Femur (tissue), 1 donor: ENCODE measurements at regions not wholly inside any gene's neighbourhood (a gene's known extent, or its start where the extent isn't known, plus 50 kb on each side); places are given as distances from the start of the nearest gene placed in this dataset.

Source experiments
- DNase-seq: peaks from one replicate; pipeline ENCODE4 v3.0.0-alpha.2; 2017

DNA sequence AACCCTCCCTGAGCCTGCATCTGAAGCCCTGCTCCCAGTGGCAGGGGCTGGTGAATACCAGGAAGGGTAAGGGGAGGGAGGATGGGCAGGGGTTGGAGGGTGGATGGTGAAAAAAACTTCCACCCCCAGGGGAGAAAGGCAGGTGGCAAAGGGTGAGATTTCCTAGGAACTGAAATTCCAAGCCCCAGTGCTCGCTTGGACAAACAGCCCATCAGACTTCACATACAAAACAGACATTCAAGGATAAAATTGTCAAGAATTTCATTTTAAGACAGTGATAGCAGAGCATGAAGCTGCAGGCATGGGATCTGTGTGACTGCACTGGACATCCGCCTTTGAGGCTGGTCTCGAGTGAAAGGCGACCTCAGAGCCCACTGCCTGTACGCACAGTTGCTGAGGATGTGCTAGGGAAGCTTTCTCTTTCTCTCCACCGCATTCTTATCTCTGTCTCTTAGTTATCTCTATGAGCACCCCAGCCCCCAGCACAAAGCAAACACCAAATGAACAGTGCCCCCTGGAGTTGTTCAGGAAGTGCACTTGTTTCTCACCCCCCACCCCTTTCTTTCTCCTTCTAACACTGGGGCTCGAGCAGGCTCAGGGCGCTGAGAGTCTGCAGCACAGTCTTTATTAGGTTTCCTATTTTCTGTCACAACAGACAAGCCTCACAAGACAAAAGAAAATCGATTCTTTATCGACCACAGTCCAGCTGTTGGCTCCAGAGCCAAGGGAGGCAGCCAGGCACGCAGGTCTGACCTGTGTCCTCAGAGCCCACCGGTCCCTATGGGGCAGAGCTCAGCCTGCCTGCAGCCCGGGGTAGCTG lies 237.3 kb upstream of the NCAM1 start:
- no peak for DNase-seq

DNA sequence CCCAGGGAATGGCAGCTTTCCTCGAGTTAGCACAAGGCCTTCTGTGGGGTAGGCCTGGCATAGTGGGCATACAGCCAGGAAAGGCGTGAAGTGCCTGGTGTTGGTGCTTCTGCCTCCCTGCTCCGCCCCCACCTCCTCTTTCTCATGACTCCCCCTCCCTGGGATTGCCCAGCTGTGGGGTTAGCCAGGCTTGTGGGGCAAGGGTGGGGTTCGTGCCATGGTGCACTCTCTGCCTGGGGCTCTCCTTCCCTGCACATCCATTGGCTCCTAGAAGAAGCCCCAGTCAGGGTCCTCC lies 236.8 kb upstream of the NCAM1 start:
- DNase-seq = no peak

DNA sequence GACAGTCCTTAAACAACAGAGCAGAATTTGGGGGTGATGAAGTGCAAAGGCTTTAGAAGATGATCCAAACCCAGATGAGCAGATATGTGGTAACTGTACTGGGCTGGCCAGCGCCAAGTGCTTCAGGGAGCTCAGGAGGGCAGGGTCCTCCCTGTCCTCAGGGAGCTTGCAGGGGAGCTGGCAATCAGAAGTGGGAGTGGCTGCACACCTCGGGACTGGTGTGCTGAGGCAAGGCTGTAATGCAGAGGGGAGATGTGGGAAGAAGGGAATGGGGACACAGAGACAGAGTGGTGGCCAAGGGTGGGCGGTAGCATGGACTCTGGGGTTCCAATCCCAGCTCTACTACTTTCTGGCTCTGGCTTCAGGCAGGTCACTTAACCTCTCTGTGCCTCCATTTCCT lies 235.6 kb upstream of the NCAM1 start:
- DNase-seq = no peak

DNA sequence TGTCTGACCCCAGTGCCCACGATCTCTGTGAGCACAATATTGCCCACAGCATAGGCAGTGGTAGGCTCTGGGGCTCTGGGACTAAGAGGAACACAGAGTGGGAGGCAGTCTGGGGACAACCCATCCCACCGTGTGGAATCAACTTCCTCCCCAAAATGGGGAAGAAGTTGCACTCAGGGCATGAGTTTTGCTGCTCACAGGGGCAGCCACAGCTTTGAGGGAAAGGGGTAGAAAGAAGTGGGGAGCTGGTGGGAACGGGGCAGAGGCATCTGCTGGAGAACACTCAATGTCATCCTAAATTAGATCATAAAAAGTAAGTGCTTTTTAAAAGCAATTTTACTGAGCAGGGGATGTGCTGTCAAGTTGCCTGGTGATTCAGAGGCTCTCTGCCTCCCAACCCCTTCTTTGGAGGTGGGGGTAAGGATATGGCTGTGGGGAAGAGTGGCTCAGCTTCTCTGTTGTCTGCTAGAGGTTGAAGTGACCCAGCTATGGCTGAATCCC lies 233.8 kb upstream of the NCAM1 start:
- DNase-seq = no peak

DNA sequence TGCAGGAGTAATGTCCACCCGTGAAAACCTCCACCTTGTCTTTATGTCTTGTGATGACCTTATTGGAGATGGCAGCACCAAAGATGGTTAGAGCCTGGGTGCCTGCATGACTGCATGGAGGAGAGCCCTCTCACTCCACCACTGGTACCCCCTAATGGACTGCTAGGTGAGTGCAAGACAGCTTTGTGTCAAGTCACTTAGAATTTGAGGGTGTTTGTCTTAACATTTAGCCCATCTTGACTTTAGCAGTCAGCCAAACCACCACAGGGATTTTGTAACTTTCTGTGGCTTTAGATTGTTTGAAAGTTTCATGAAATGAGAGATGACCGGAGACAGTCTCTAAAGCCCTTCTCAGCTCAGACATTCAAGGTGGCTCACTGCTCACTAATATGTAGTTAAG lies 232.9 kb upstream of the NCAM1 start:
- no peak for DNase-seq

DNA sequence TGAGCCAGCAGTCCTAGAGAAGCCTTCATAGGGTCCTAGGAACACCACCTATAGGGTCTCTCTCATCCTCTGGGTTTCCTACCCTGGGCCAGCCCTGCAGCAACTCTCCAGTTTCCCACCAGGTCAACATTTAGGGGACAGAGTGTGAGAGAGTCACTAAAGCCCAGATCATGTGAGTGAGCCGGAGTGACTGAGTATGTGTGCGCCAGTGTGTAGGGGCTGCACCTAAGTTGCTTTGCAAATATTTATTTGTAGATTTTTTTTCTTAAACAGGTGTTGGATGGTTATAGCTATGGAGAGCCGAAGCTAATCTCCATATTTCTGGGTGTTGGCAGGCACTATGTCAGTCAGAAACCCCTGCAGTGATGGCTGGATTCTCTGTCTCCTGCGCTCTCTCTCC lies 232.5 kb upstream of the NCAM1 start:
- DNase-seq = no peak

DNA sequence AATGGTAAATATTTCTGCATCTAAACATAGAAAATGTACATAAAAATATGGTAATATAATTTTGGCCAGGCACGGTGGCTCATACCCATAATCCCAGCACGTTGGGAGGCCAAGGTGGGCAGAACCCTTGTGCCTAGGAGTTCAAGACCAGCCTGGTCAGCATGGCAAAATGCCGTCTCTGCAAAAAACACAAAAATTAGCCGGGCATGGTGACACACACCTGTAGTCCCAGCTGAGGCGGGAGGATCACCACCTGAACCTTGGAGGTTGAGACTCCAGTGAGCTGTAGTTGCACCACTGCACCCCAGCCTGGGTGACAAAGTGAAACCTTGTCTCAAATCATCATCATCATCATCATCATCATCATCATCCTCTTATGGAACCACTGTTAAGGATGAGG lies 230.6 kb upstream of the NCAM1 start:
- DNase-seq = no peak

DNA sequence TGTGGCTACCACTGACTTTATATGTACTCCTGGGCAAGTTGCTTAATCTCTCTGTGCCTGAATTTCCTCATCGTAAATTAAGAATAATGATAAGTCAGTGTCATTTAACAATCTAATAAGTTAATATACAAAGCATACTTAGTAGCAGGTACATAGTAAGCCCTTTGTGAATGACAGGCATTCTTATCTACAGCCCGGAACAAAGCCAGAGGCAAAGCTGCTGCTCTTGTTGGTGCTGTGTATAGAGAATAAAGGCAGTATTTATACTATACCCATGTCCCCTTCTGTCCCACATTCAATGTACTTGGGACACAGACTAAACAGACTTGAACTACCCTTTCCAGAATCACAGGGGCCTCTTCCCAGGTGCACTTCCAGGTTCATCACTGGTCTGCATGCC lies 229.7 kb upstream of the NCAM1 start:
- DNase-seq = no peak

DNA sequence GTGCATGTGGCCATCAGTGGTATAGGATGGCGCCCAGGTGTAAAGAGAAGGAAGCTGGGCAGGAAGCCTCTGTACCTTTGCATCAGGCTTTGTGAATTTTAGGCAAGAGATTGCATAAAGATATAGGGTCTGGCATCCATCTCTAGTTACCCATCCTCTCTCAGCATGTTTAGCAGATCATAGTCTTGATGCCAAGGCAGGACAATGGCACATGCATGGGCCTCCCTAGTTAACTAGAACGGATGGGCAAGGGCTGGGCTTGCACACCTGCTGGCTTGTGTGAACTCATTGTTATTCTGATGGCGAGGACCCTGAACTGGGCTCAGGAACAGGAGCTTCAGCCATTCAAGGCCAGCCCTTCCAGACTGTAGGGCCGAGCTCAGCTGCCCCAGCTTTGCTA lies 229.2 kb upstream of the NCAM1 start:
- no peak for DNase-seq

DNA sequence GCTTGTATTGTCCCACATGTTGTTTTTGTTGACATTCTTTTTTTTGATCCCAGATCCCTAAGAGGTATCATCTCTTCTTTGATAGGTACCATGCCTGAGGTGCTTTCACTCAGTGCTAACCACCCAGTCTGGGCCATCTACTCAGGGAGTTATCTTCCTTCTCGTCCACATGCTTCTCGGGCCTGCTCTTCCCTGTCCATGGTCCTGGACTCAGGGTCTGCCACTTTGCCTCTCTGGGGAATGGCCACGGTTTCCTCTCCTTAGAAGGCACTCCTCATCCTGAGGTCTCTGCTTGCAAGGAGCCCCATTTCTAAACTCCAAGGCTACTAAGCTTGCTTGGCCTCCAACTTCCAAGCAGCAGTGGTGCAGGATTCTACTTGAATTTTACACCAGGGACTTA lies 227.0 kb upstream of the NCAM1 start:
- DNase-seq = peak; percentile 57

DNA sequence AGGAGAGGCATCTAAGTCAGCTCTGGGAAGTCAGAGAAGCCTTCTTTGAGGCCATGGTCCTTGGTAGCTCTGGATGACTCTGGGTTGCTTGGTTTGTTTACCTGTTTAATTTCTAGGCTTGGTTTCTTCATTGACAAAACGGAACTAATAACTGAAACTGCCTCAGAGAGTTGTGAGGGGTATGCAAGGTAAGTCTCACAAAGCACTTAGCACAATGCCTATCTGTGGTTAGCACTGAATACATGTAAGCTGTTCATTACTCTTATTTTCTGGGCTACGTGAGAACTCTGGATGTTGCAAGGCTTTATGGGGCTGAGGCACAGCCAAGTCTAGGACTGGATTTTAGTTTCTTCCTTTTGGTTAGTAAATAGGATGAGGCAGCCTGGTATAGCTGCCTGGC lies 225.8 kb upstream of the NCAM1 start:
- DNase-seq = no peak

DNA sequence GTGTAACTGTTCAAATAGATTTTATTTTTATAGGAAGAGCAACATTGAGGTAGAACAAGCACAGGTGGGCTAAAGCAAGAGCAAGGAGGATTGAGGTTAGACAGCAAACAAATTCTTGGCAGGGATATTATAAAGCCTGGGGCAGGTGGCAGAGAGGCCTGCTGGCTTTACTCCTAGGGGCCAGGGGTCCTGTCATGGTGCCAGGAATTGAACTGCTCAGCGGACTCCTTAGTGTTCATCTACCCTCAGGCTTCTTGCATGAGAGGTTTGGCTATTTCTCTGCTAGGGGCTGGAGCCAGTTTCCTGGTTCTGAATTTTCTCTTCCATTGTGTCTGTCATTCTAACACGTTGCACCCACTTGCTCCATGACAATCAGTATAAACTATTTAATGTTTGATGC lies 217.2 kb upstream of the NCAM1 start:
- DNase-seq = no peak

DNA sequence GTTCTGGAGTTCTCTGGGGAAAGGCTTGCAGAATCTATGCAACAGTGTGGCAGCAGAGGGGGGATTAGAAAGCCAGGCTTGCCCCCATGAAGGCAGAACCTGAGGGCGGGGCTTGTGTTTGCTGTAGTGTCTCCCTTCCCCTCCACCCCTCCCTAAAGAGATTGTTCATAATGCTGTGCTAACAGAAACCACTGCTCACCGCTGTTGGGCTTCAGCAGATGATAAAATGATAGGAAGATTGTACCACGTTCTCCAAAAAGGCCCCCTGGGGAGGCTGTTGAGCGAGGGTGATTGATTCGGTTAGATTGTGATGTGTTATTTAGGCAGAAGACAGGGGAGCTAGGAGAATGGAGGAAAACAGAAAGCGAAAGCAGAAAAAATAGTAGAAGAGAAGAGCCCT lies 215.2 kb upstream of the NCAM1 start:
- DNase-seq = no peak

DNA sequence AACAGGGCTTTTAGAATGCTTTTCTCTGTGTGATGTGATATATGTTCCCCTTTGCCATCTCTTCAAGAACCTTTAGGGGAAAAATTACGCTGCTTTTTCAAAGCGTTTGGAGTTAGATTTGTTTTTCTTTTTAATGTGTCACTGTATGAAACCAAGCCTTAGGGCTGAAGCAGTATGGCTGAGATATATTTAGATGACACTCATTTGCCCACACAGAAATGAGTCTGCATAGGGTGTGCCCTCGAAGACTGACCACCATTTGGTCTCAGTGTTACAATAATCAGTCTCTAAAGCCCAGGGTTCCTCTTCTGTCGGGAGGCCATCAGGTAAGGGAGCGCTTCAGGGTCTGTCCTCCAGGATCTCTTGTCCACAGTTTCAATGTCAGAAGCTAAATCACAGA lies 213.0 kb upstream of the NCAM1 start:
- DNase-seq = no peak

DNA sequence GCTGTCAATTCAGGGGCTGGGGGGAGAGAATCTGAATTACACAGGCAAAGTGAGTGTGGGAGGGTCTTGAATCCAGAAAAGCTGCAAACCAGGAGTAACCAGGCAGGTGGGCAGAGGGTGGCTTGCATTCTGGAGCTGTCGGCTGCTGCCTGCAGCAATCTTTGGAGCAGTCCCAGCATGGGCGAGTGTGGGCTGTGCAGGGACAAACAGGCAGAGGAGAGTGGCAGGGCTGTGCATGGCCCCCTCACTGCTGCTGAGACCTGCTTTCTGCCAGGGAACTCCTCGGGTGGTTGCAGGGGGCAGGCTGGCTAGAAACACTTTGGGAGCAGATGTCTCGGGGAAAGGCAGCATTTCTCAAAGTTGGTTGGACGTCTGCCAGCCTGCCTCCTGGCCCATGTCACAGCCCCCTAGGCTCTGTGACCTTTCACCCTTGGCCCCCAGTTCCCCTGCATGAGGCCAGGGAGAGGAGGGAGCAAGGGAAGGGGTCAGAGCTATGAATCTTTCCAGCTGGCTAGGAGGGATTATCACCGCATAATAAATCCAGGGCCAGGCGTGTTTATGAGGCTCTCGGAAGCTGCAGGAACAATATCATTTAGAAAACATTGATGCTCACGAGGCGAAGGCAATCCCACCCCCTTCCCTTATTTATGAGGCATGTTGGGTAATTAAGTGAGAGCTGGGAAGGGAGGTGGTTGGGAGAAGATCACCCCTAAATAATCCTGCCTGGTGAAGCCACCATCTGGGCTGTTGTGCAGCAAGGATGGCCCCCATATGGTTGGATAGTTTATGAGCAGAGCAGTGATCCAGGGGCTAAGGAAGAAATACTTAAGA lies 212.3 kb upstream of the NCAM1 start:
- DNase-seq = peak; percentile 30

DNA sequence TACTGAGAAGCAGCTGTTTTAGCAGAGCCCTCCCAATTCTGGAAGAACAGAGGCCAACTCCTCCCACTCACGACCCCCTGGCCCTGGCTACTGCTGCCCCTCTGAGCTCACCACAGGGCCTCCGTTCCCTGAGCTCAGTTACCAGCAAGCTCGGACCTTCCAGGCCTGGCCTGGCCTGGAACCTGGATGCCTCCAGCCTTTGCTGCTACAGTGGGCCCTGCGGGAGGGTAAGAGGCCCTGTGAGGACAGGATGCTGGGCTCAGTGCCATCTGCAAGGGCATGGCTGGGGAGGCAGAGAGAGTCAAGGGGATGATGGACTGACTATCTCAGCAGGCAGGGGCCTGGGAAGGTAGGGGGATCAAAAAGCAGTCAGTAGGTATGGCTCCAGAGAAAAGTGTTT lies 209.9 kb upstream of the NCAM1 start:
- no peak for DNase-seq

DNA sequence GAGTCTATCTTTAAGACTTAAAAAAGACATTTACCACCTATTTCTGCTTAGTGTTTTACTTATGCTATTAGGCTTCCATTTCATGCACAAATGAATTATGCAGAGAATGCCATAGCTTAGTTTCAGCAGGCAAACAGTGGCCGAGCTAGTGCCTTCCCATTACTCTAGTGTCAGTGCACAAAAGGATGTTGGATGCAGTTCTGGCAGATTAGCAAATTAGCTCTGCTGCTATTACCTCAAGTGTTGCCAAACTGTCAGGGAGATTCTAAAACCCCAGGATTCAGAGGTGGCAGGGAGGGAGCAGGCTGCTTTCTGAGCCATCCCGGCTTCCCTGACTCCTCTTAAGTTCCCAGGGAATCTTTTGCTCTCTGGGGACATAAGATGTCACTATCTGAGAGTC lies 209.4 kb upstream of the NCAM1 start:
- no peak for DNase-seq

DNA sequence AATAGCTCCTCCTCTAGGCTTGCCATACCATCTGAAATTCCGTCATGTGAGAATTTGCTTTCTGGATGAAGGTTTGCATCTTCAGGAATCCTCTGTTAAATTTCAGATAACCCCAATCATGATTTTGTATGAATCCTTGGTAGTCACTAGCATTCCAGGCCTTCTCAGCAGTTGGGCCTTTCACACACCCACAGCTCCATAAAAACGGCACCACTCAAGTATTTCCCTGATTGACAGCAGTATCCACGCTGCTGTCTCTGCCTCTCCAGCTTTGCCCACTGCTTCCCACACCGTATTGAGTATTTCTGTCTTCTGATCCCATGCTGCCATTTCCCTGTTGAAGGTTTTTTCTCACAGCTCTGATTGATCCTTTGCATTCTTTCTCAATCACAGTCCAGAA lies 208.7 kb upstream of the NCAM1 start:
- DNase-seq = no peak

DNA sequence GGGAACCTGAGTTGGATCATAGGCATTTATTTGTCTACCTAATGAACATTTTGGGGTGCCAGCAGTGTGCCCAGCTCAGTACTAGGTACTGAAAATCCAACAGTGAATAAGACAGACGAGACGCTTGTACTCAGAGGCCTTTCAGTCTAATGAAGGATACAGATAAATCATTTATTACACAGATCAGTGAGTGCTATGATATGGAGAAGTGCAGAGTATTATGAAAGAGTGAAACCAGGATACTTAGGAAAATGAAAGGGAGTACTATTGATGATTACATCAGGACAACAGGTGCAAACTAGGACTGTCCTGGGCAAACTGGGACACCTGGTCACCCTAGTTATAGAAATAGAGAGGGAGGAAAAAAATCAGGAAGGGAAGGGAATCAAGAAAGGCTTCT lies 207.5 kb upstream of the NCAM1 start:
- DNase-seq = no peak

DNA sequence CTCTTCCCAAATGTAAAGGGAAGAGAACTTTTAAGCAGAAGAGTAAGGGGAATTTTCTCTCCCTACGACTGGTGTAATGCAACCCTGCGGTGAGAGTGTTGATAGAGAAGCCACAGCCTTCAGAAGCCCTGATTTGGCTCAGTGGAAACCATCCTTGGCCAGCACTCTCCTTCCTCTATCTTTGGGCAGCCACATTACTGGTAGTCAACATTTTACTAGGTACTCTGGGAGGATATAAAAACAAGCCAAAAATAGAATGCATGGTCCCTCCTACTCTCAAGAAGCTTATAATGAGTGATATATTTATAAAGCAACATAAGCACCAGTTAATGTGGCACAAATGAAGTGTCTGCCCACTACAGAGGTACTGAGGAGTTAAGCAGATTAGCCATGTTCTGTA lies 201.8 kb upstream of the NCAM1 start:
- DNase-seq = no peak

DNA sequence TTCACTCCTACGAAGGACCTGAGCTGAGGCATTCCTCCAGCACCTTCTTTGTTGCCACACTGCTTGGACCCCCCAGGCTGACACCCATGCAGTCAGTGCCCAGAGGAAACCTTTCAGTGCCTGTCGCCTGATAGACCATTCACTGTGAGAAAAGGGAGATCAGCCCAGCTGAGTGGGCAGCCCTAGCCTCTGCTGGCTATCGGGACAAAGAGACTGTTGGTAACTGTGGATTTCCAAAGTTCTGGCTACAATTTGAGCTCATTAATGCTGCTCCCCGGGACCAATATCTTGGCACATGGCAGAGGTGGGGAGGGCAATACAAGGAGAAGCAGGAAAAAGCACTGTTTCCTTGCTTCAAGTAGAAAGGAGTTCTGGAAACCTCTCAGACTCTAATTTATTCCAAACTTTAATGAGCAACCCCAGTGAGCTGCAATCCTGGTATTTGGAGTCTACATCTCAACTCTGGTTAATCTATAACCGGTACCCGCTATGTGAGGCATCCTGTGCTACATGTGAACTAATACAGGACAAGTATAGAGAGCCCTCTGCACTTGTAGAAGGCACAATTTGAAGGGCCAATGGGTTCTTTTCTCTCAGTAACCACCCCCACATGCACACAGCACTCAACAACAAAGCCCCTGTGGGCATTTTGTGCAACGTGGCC lies 200.7 kb upstream of the NCAM1 start:
- no peak for DNase-seq

DNA sequence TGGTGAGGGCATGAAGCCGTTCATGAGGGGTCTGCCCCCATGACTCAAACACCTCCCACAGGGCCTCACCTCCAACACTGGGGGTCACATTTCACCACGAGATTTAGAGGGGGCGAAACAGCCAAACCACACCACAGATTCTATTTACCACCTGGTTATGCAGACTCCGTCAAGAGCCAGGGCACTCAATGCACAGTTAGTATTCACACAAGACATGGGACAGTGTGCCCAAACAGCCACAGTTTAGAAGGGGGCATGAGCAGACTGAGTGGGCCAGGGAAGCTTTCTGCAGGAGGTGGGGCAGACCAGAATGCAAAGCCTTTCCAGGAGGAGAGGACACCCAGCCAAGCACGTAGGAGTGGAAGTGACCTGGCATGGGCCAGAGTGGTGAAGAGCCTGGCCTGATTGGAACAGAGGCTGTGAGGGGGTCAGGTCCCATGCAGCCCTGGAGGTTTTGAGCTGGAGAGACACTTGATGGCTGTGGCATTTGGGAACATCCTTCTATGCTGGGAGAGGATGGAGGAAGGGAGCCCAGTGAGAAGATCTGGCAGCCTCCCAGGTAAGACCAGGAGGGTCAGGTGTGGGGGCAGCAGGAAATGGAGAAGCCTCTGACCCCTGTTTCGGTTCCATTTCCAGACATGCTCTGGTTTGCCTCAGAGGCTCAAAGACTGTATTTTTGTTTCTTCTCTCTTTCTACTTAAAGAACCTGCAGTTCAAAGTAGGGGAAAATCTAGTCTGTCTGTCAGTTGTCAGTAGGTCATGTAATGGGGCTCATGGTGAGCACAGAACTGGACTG lies 199.1 kb upstream of the NCAM1 start:
- no peak for DNase-seq

DNA sequence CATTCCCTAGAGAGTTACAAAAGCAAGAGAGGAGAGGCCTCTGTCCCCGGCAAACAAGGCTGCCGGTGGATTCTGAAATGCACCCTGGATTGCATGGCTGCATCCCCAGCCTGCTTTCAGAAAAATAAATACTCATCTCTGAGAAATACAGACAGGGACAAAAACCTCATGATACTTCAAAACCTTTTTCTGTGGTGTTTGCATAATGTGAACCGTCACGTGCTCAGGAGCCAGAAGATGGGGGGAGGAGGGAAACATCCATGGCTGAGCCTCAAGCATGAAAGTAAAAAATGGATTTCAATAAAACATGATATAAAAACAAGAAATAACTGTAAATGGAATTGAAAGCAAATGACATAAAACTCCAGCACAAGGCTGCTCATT lies 198.5 kb upstream of the NCAM1 start:
- DNase-seq = no peak
